GM03348 (cell line): ENCODE measurements at regions not wholly inside any gene's neighbourhood (a gene's known extent, or its start where the extent isn't known, plus 50 kb on each side); places are given as distances from the start of the nearest gene placed in this dataset.

Experiments used
- DNase-seq: peaks from one replicate; pipeline ENCODE4 v3.0.0; 2012; ENCODE audit warnings: low spot score

- no peak for DNase-seq
Observed at GRCh38 chr7:72524037-72524436, 111.9 kb upstream of the CALN1 start.

- DNase-seq, result no peak
Observed at GRCh38 chr7:72504061-72504706, 92.0 kb upstream of the CALN1 start.

- DNase-seq, result no peak
Observed at GRCh38 chr7:72503644-72504043, 91.5 kb upstream of the CALN1 start.

GRCh38 chr7:72494807-72495206, 82.7 kb upstream of the CALN1 start:
- no peak for DNase-seq

GRCh38 chr7:72493850-72494661, 81.9 kb upstream of the CALN1 start:
- peak; percentile 69 for DNase-seq

- DNase-seq, result no peak
Observed at GRCh38 chr7:72492461-72493065, 80.4 kb upstream of the CALN1 start.

GRCh38 chr7:72490301-72490700, 78.2 kb upstream of the CALN1 start:
- DNase-seq, result no peak

GRCh38 chr7:72481934-72482333, 69.8 kb upstream of the CALN1 start:
- DNase-seq, result no peak

GRCh38 chr7:72476608-72477305, 64.6 kb upstream of the CALN1 start:
- DNase-seq, result no peak

- no peak for DNase-seq
Observed at GRCh38 chr7:72467237-72467636, 55.1 kb upstream of the CALN1 start.

- no peak for DNase-seq
Observed at GRCh38 chr7:72466797-72467196, 54.7 kb upstream of the CALN1 start.

GRCh38 chr7:72465521-72465920, 53.4 kb upstream of the CALN1 start:
- no peak for DNase-seq

- DNase-seq, result no peak
Observed at GRCh38 chr7:72462311-72462710, 50.2 kb upstream of the CALN1 start.
